ENCODE measurements at regions not wholly inside any gene's neighbourhood (a gene's known extent, or its start where the extent isn't known, plus 50 kb on each side); places are given as distances from the start of the nearest gene placed in this dataset.
"Not testable (repeated sequence)": the region's sequence is repeated elsewhere in the genome, so short reads cannot be mapped to it uniquely, and the experiment has no call there.

GRCh38 chr11:42311514-42311913 is 852.1 kb upstream of the LRRC4C start:
- no peak for DNase-seq (ENCODE audit: low read depth)

- DNase-seq (ENCODE audit: low read depth), result no peak
These were observed 852.5 kb upstream of the LRRC4C start for GRCh38 chr11:42311944-42312343.

DNA sequence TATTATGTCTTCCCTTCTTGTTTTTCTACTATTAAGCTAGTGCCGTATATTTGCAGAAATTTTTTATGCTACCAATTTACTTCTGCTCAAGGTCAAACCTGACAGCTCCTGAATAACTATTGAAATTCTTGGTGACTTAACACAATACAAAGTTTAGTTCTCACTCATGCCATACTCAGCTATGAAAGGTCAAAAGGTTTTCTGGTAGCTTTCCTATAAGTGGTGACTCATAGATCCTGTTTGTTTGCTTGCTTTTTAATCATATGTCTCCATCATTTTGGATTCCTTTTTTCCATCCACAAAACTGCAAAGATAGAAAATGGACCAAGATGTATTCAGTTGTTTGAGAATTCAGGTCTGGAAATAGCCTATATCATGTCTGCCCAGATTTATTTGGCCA is 855.8 kb upstream of the LRRC4C start:
- DNase-seq (ENCODE audit: low read depth), result no peak

- no peak for DNase-seq (ENCODE audit: low read depth)
These were observed 856.4 kb upstream of the LRRC4C start for GRCh38 chr11:42315846-42316245.

- no peak for DNase-seq (ENCODE audit: low read depth)
These were observed 860.5 kb upstream of the LRRC4C start for GRCh38 chr11:42319921-42320320.

DNA sequence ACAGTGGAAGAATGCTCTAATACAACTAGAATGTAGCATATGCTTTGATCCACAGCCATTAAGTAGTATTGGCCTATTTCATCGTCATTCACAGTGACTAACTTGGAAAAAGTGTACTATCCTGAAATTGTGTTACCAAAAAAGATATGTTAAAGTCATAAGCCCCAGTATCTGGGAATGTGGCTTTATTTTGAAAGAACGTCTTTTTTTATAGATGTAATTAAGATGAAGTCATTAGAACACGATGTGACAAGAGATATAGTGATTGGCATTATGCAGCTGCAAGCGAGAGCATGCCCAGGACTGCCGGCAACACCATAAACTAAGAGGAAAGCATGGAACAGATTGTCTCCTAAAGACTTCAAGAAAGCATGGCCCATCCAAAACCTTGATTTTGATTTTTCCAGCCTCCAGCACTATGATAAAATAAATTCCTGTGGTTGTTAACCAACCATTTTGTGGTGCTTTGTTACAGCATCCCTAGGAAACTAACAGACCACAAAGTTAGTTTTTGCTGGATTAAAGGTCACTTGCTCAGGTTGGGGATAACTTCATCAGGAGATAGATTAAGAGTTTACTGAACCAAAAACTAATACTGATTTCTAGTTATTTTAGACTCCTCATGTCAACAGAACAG is 870.6 kb upstream of the LRRC4C start:
- DNase-seq (ENCODE audit: low read depth), result no peak

- DNase-seq (ENCODE audit: low read depth), result no peak
These were observed 878.5 kb upstream of the LRRC4C start for GRCh38 chr11:42337786-42338455.

GRCh38 chr11:42344204-42344792 is 884.8 kb upstream of the LRRC4C start:
- DNase-seq (ENCODE audit: low read depth), result no peak

DNA sequence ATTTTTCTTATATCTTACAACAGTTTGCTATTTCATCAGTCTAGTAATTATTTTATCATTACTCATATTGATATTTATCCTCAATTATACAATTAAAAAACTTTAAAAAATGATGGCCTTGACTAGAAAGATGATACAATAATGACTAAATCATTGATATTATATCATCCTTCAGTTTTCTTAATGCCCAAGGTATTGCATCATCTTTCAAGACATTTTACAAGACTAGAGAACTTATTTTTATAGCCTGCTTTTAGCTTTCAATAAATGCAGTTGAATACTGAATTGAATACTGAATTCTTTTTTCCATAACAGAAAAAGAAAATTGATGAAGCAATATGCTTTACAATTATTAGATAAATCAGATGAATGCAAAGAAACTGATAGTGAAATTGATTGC is 886.5 kb upstream of the LRRC4C start:
- DNase-seq (ENCODE audit: low read depth), result no peak

- no peak for DNase-seq (ENCODE audit: low read depth)
These were observed 904.2 kb upstream of the LRRC4C start for GRCh38 chr11:42363701-42364100.

GRCh38 chr11:42390116-42390515 is 921.7 kb upstream of the API5 start:
- DNase-seq (ENCODE audit: low read depth), result no peak

DNA sequence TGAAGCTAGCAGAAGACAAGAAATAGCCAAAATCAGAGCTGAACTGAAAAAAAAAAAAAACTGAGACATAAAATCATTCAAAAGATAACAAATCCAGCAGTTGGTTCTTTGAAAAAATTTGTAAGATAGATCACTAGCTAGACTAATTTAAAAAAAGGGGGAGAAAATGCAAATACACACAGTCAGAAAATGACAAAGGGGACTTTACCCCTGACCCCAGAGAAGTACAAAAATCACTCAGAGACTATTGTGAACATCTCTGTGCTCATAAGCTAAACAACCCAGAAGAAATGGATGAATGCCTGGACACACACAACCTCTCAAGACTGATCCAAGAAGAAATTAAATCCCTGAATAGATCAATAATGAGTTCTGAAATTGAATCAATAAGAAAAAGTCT is 914.3 kb upstream of the API5 start:
- no peak for DNase-seq (ENCODE audit: low read depth)

DNA sequence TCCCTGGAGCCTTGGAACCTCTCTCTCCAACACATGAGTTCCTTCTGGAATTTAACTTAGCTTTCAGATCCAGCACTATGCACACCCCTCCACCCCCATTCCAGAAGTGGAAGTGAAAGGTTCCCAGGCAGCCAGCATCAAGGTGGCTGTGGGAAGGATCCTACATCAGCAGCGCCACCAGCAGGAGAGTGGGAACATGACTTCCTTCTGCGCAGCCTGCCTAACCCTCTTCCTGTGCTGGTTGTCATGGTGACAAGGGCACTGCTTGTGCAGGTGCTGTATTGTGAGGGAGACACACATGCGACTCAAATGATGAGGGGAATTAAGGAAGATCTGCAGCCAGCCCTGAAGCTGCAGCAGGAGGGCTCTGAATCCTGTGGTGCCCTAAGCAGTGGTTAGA is 904.5 kb upstream of the API5 start:
- DNase-seq (ENCODE audit: low read depth), result no peak

GRCh38 chr11:42410251-42410955 is 901.4 kb upstream of the API5 start:
- DNase-seq (ENCODE audit: low read depth), result no peak

- no peak for DNase-seq (ENCODE audit: low read depth)
These were observed 899.2 kb upstream of the API5 start for GRCh38 chr11:42412590-42412989.

GRCh38 chr11:42417691-42418090 is 894.1 kb upstream of the API5 start:
- DNase-seq (ENCODE audit: low read depth), result no peak

DNA sequence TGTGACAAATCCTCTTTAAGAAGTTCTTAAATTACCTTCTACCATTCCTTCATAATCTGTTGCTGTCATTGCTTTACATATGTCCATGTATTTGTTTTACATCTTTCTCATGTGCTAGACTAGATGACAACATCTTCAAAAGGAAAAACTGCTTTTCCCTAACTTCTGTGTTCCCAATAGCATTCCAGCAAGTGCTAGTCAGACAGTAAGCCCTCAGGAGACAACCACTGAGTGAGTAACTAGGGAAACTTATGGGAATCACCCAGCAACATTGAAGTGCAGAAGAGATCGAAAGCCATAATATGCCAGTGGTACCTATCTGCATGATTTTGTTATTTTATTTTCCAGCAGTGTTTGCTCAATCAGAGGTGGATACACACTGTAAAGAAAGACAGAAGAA is 889.7 kb upstream of the API5 start:
- no peak for DNase-seq (ENCODE audit: low read depth)

DNA sequence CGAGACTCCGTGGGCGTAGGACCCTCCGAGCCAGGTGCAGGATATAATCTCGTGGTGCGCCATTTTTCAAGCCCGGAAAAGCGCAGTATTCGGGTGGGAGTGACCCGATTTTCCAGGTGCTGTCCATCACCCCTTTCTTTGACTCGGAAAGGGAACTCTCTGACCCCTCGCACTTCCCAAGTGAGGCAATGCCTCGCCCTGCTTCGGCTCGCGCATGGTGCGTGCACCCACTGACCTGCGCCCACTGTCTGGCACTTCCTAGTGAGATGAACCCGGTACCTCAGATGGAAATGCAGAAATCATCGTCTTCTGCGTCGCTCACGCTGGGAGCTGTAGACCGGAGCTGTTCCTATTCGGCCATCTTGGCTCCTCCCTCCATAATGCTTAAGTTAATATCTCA is 876.9 kb upstream of the API5 start:
- DNase-seq (ENCODE audit: low read depth), result not testable (repeated sequence)

DNA sequence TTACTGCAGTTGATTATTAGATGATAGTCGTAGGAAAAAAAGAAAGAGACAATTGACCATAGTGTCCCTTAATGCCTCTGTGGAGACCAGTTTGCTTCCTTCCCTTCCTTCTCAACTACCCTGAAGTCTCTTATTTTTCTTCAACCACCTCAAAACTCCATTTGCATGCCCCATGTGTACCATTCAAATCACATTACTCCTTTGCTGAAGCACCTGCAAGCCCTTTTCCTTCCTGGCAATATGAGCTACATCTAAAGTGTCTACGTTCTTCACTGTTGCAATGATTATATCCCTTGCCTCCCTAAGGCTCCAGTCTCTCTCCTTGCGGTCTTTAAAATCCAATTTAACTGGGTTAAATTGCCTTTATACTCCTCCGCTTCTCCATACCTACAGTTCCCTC is 867.4 kb upstream of the API5 start:
- DNase-seq (ENCODE audit: low read depth), result no peak

DNA sequence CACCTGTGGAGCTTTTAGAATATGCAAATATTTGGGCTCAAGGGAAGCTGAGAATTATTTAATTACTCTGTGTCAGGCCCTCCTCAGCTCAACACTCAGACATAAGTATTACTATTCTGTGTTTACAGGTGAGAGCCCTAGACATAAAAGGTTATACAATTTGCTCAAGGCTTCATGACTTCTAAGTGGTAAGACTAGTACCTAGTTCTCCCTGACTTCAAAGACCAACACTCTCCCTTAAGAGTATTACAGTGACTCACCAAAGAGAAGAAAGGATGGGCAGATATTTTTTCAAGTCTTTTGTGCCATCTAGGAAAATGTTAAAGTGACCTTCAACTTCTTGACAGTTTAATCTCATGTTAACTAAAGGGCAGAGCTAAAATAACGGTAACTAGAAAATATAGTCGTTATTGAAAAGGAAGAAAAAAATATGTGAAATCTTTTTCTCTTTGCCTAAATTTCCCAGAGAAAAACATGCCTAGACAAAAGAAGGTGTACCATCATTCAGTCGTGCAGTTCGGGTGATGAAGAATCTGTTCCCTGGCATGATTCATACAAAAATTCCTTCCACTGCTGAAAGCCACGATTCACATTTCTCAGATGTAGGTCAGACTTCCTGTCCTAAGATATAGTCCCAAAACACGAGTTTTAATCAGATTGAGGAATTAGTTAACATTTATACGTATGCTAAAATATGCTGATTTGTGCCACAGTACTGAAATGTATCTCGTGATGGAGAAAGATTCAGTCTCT is 849.1 kb upstream of the API5 start:
- DNase-seq (ENCODE audit: low read depth), result no peak

DNA sequence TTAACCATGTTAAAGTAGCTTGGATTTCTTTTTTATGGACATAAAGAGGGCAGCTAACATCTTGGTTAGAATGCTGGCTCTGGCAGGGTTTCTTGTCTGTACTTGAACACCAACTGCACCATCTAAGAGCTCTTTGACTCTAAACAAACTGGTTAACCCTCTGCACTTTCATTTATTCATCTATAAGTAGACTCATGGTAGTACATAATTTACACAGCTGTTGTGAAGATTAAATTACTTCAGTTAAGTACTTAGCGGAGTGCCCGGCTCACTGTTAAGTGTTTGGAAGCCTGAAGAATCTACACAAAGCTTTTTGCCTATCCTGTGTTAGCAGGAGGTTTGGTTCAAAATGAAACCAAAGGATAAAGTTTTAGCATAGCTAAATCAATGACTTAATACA is 846.2 kb upstream of the API5 start:
- DNase-seq (ENCODE audit: low read depth), result no peak

DNA sequence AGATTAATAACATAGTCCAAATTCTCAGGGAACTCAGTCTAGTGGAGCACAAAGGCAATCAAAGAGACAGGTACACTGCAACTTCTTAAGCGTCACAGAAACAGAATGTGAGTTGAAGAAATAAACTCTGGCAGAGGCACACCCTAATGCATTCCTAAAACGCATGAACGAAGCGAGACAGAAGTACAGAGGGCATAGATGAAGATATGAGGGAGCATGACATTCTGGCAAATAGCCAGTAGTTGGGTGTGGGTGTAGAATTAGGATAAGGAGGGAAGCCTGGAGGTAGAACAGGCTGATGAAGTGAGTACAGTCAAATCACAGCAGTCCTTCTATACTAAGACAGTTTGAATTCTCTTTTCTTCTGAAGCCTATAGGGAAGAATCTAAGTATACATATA is 838.7 kb upstream of the API5 start:
- no peak for DNase-seq (ENCODE audit: low read depth)
